ENCODE measurements at regions not wholly inside any gene's neighbourhood (a gene's known extent, or its start where the extent isn't known, plus 50 kb on each side); places are given as distances from the start of the nearest gene placed in this dataset.

GRCh38 chr7:17040716-17041115 lies 158.9 kb upstream of the AGR3 start:
- Histone ChIP-seq H3K4me3 (no peak overlapping the region), H3K27me3 (no peaks in the 10 kb centered on the region), H3K4me1 (no peaks in the 10 kb centered on the region), H3K36me3 (no peaks in the 10 kb centered on the region), H3K9me3 (no peaks in the 10 kb centered on the region), H3K27ac (peak overlapping the region in 1 of 2 donors; percentile 15)
- DNase-seq (ENCODE audit: low spot score in 2 of 2), result no peak
- intact Hi-C loops (cut with DNase I; ENCODE audit: low total_unique reads), result no loop called here
- TF ChIP-seq POLR2A (IDR thresholded peaks at IDR 0.05), result no peak

DNA sequence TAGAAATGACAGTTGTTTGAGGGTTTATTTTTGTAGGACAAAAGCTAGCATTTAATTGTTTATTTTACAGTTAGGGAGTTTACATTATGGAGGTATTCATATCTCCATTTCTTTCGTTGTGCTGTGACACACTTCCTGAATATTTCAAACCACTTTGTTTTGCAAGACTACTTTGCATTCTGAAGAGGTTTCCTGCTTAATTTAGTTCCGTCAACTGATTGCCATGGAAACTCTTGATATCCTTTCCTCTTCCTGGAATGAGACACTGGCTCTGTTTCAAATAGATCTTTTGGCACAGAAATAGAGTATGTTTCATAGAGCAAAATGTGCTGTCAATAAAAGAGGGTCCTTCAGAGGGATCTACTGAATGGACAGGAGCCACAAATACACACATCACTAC lies 159.5 kb upstream of the AGR3 start:
- DNase-seq (ENCODE audit: low spot score in 2 of 2), result no peak
- intact Hi-C loops (cut with DNase I; ENCODE audit: low total_unique reads), result no loop called here
- no peaks in the 10 kb centered on the region for H3K36me3 ChIP-seq
- no peaks in the 10 kb centered on the region for H3K27me3 ChIP-seq
- no peaks in the 10 kb centered on the region for H3K4me1 ChIP-seq
- TF ChIP-seq CTCF (IDR thresholded peaks at IDR 0.05) (no peak), POLR2AphosphoS5 (IDR thresholded peaks at IDR 0.05) (no peak), POLR2A (IDR thresholded peaks at IDR 0.05) (no peak)
- no peaks in the 10 kb centered on the region for H3K9me3 ChIP-seq
- H3K4me3 ChIP-seq, result no peak overlapping the region
- H3K27ac ChIP-seq, result peak overlapping the region in 1 of 2 donors; percentile 57

GRCh38 chr7:17042211-17042610 lies 160.4 kb upstream of the AGR3 start:
- Histone ChIP-seq H3K4me1 (no peaks in the 10 kb centered on the region), H3K9me3 (no peaks in the 10 kb centered on the region), H3K4me3 (no peak overlapping the region), H3K27me3 (no peaks in the 10 kb centered on the region), H3K27ac (no peak overlapping the region), H3K36me3 (no peaks in the 10 kb centered on the region)
- no peak for TF ChIP-seq POLR2A (IDR thresholded peaks at IDR 0.05)
- TF ChIP-seq CTCF (IDR thresholded peaks at IDR 0.05), result no peak
- no peak for DNase-seq (ENCODE audit: low spot score in 2 of 2)
- intact Hi-C loops (cut with DNase I; ENCODE audit: low total_unique reads), result no loop called here

GRCh38 chr7:17043012-17043877 lies 161.5 kb upstream of the AGR3 start:
- Histone ChIP-seq H3K36me3 (no peaks in the 10 kb centered on the region), H3K9me3 (no peaks in the 10 kb centered on the region), H3K4me3 (no peak overlapping the region), H3K4me1 (no peaks in the 10 kb centered on the region), H3K27ac (peak overlapping the region in 1 of 2 donors; percentile 27), H3K27me3 (no peaks in the 10 kb centered on the region)
- intact Hi-C loops (cut with DNase I; ENCODE audit: low total_unique reads), result no loop called here
- no peak for DNase-seq (ENCODE audit: low spot score in 2 of 2)
- TF ChIP-seq POLR2AphosphoS5 (IDR thresholded peaks at IDR 0.05) (no peak), POLR2A (IDR thresholded peaks at IDR 0.05) (no peak), CTCF (IDR thresholded peaks at IDR 0.05) (no peak)

DNA sequence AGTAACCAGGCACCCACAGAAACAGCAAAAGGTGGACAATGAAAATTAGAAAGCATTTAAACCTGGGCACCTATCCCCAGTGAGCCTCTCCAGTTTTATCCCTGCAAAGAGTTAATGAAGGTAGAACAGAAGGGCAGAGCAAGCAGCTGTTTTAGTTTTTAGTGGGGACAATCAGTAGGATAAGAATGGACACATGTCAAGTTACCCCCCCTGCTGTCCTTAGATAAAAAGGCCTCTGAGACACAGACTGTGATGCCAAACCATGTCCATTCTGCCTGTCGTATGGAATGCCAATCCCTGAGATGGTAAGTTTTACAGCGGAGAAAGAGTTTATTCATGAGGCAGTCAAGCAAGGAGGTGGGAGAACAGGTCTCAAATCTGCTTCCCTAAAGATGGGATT lies 162.6 kb upstream of the AGR3 start:
- DNase-seq (ENCODE audit: low spot score in 2 of 2), result no peak
- Histone ChIP-seq H3K27me3 (no peaks in the 10 kb centered on the region), H3K9me3 (no peaks in the 10 kb centered on the region), H3K27ac (no peak overlapping the region), H3K4me3 (no peak overlapping the region), H3K36me3 (no peaks in the 10 kb centered on the region), H3K4me1 (no peaks in the 10 kb centered on the region)
- no peak for TF ChIP-seq POLR2A (IDR thresholded peaks at IDR 0.05)
- no peak for TF ChIP-seq POLR2AphosphoS5 (IDR thresholded peaks at IDR 0.05)
- no peak for TF ChIP-seq CTCF (IDR thresholded peaks at IDR 0.05)
- intact Hi-C loops (cut with DNase I; ENCODE audit: low total_unique reads), result loop anchor here (2.0 kb wide), 1 partner anchor 44 kb away; no protein-coding TSS in a partner anchor

Measured in breast epithelium (tissue), 4 donors.